ENCODE measurements at regions not wholly inside any gene's neighbourhood (a gene's known extent, or its start where the extent isn't known, plus 50 kb on each side); places are given as distances from the start of the nearest gene placed in this dataset.

GRCh38 chr12:27879708-27880107 lies 92.8 kb downstream of the PTHLH start:
- DNase-seq (no peak), ATAC-seq (no peak)
- Mint-ChIP-seq H3K4me1 (ENCODE audit: low read depth) (no peaks in the 10 kb centered on the region), H3K27ac (no peak overlapping the region), H3K4me3 (no peak overlapping the region), H3K9me3 (ENCODE audit: insufficient read depth) (peaks cover 3% of the 10 kb centered on the region), H3K27me3 (ENCODE audit: low read depth) (peaks cover 6% of the 10 kb centered on the region), H3K36me3 (ENCODE audit: low read depth) (peaks cover 1% of the 10 kb centered on the region)
- ChIA-PET POLR2A (no interaction called here), CTCF (no interaction called here)

- Mint-ChIP-seq H3K4me1 (ENCODE audit: low read depth) (no peaks in the 10 kb centered on the region), H3K36me3 (ENCODE audit: low read depth) (peaks cover 2% of the 10 kb centered on the region), H3K9me3 (ENCODE audit: insufficient read depth) (peaks cover 5% of the 10 kb centered on the region), H3K27me3 (ENCODE audit: low read depth) (peaks cover 6% of the 10 kb centered on the region), H3K4me3 (no peak overlapping the region), H3K27ac (no peak overlapping the region)
- DNase-seq (no peak), ATAC-seq (no peak)
- ChIA-PET CTCF (no interaction called here), POLR2A (no interaction called here)
These were observed 95.6 kb upstream of the MANSC4 start for GRCh38 chr12:27875677-27876076.

GRCh38 chr12:27873010-27873409 lies 93.0 kb upstream of the MANSC4 start:
- Mint-ChIP-seq H3K27me3 (ENCODE audit: low read depth) (no peaks in the 10 kb centered on the region), H3K4me3 (no peak overlapping the region), H3K27ac (no peak overlapping the region), H3K9me3 (ENCODE audit: insufficient read depth) (peaks cover 5% of the 10 kb centered on the region), H3K4me1 (ENCODE audit: low read depth) (no peaks in the 10 kb centered on the region), H3K36me3 (ENCODE audit: low read depth) (peaks cover 2% of the 10 kb centered on the region)
- no peak for DNase-seq
- ChIA-PET CTCF (no interaction called here), POLR2A (no interaction called here)
- ATAC-seq, result no peak

- Mint-ChIP-seq H3K27me3 (ENCODE audit: low read depth) (no peaks in the 10 kb centered on the region), H3K9me3 (ENCODE audit: insufficient read depth) (peaks cover 5% of the 10 kb centered on the region), H3K4me1 (ENCODE audit: low read depth) (no peaks in the 10 kb centered on the region), H3K36me3 (ENCODE audit: low read depth) (peaks cover 2% of the 10 kb centered on the region), H3K4me3 (no peak overlapping the region), H3K27ac (no peak overlapping the region)
- POLR2A ChIA-PET, result no interaction called here
- ATAC-seq (no peak), DNase-seq (no peak)
- CTCF ChIA-PET, result interaction anchor here (0.9 kb wide), 1 partner anchor 10 kb away, joined by 3 read pairs; no protein-coding TSS in a partner anchor
These were observed 91.9 kb upstream of the MANSC4 start for GRCh38 chr12:27871946-27872345.

- DNase-seq (no peak), ATAC-seq (no peak)
- no peaks in the 10 kb centered on the region for H3K27me3 Mint-ChIP-seq (ENCODE audit: low read depth)
- ChIA-PET POLR2A (no interaction called here), CTCF (no interaction called here)
- no peak overlapping the region for H3K4me3 Mint-ChIP-seq
- peaks cover 5% of the 10 kb centered on the region for H3K9me3 Mint-ChIP-seq (ENCODE audit: insufficient read depth)
- H3K36me3 Mint-ChIP-seq (ENCODE audit: low read depth), result peaks cover 2% of the 10 kb centered on the region
- H3K4me1 Mint-ChIP-seq (ENCODE audit: low read depth), result no peaks in the 10 kb centered on the region
- H3K27ac Mint-ChIP-seq, result no peak overlapping the region
These were observed 90.9 kb upstream of the MANSC4 start for GRCh38 chr12:27870939-27871338.

GRCh38 chr12:27869567-27869966 lies 89.5 kb upstream of the MANSC4 start:
- H3K4me1 Mint-ChIP-seq (ENCODE audit: low read depth), result no peaks in the 10 kb centered on the region
- H3K27ac Mint-ChIP-seq, result no peak overlapping the region
- no peak for ATAC-seq
- H3K27me3 Mint-ChIP-seq (ENCODE audit: low read depth), result no peaks in the 10 kb centered on the region
- POLR2A ChIA-PET, result no interaction called here
- DNase-seq, result no peak
- H3K4me3 Mint-ChIP-seq, result no peak overlapping the region
- CTCF ChIA-PET, result no interaction called here
- H3K9me3 Mint-ChIP-seq (ENCODE audit: insufficient read depth), result peaks cover under 1% of the 10 kb centered on the region
- H3K36me3 Mint-ChIP-seq (ENCODE audit: low read depth), result no peaks in the 10 kb centered on the region

- ChIA-PET POLR2A (no interaction called here), CTCF (interaction anchor here (0.7 kb wide), 1 partner anchor 370 kb away, joined by 3 read pairs; no protein-coding TSS in a partner anchor)
- DNase-seq (no peak), ATAC-seq (no peak)
- no peaks in the 10 kb centered on the region for H3K4me1 Mint-ChIP-seq (ENCODE audit: low read depth)
- no peaks in the 10 kb centered on the region for H3K9me3 Mint-ChIP-seq (ENCODE audit: insufficient read depth)
- no peaks in the 10 kb centered on the region for H3K27me3 Mint-ChIP-seq (ENCODE audit: low read depth)
- H3K27ac Mint-ChIP-seq, result no peak overlapping the region
- H3K4me3 Mint-ChIP-seq, result no peak overlapping the region
- H3K36me3 Mint-ChIP-seq (ENCODE audit: low read depth), result no peaks in the 10 kb centered on the region
These were observed 88.1 kb upstream of the MANSC4 start for GRCh38 chr12:27868139-27868538.

GRCh38 chr12:27866373-27867101 lies 86.5 kb upstream of the MANSC4 start:
- POLR2A ChIA-PET, result no interaction called here
- Mint-ChIP-seq H3K9me3 (ENCODE audit: insufficient read depth) (no peaks in the 10 kb centered on the region), H3K4me1 (ENCODE audit: low read depth) (no peaks in the 10 kb centered on the region), H3K36me3 (ENCODE audit: low read depth) (no peaks in the 10 kb centered on the region), H3K27me3 (ENCODE audit: low read depth) (no peaks in the 10 kb centered on the region), H3K27ac (no peak overlapping the region), H3K4me3 (no peak overlapping the region)
- DNase-seq (no peak), ATAC-seq (no peak)
- CTCF ChIA-PET, result no interaction called here

- H3K27ac Mint-ChIP-seq, result no peak overlapping the region
- no peaks in the 10 kb centered on the region for H3K36me3 Mint-ChIP-seq (ENCODE audit: low read depth)
- CTCF ChIA-PET, result no interaction called here
- no peaks in the 10 kb centered on the region for H3K4me1 Mint-ChIP-seq (ENCODE audit: low read depth)
- POLR2A ChIA-PET, result no interaction called here
- no peak for ATAC-seq
- H3K9me3 Mint-ChIP-seq (ENCODE audit: insufficient read depth), result no peaks in the 10 kb centered on the region
- DNase-seq, result no peak
- no peaks in the 10 kb centered on the region for H3K27me3 Mint-ChIP-seq (ENCODE audit: low read depth)
- no peak overlapping the region for H3K4me3 Mint-ChIP-seq
These were observed 85.4 kb upstream of the MANSC4 start for GRCh38 chr12:27865421-27865820.

- POLR2A ChIA-PET, result no interaction called here
- DNase-seq, result no peak
- Mint-ChIP-seq H3K27ac (no peak overlapping the region), H3K9me3 (ENCODE audit: insufficient read depth) (no peaks in the 10 kb centered on the region), H3K27me3 (ENCODE audit: low read depth) (no peaks in the 10 kb centered on the region), H3K36me3 (ENCODE audit: low read depth) (no peaks in the 10 kb centered on the region), H3K4me1 (ENCODE audit: low read depth) (no peaks in the 10 kb centered on the region), H3K4me3 (no peak overlapping the region)
- CTCF ChIA-PET, result interaction anchor here (1.5 kb wide), 1 partner anchor 43 kb away, joined by 4 read pairs; no protein-coding TSS in a partner anchor
- ATAC-seq, result no peak
These were observed 84.5 kb upstream of the MANSC4 start for GRCh38 chr12:27864521-27864920.

GRCh38 chr12:27863839-27864238 lies 83.8 kb upstream of the MANSC4 start:
- POLR2A ChIA-PET, result no interaction called here

GRCh38 chr12:27861428-27862167 lies 81.6 kb upstream of the MANSC4 start:
- no peaks in the 10 kb centered on the region for H3K27me3 Mint-ChIP-seq (ENCODE audit: low read depth)
- POLR2A ChIA-PET, result no interaction called here
- H3K36me3 Mint-ChIP-seq (ENCODE audit: low read depth), result no peaks in the 10 kb centered on the region
- H3K27ac Mint-ChIP-seq, result no peak overlapping the region
- ATAC-seq (no peak), DNase-seq (no peak)
- CTCF ChIA-PET, result interaction anchor here (1.1 kb wide), 1 partner anchor 11 kb away, joined by 3 read pairs; no protein-coding TSS in a partner anchor
- H3K4me1 Mint-ChIP-seq (ENCODE audit: low read depth), result no peaks in the 10 kb centered on the region
- H3K9me3 Mint-ChIP-seq (ENCODE audit: insufficient read depth), result no peaks in the 10 kb centered on the region
- no peak overlapping the region for H3K4me3 Mint-ChIP-seq

More at GRCh38 chr12:27863839-27864238, 83.8 kb upstream of the MANSC4 start:
- CTCF ChIA-PET, result interaction anchor here (1.5 kb wide), 1 partner anchor 42 kb away, joined by 4 read pairs; no protein-coding TSS in a partner anchor
- ATAC-seq (no peak), DNase-seq (no peak)
- Mint-ChIP-seq H3K4me1 (ENCODE audit: low read depth) (no peaks in the 10 kb centered on the region), H3K4me3 (no peak overlapping the region), H3K9me3 (ENCODE audit: insufficient read depth) (no peaks in the 10 kb centered on the region), H3K36me3 (ENCODE audit: low read depth) (no peaks in the 10 kb centered on the region), H3K27me3 (ENCODE audit: low read depth) (no peaks in the 10 kb centered on the region), H3K27ac (no peak overlapping the region)

Data from activated CD8-positive, alpha-beta T cell treated with anti-CD3 and anti-CD28 coated beads, Interleukin-2, amount 10 ng/mL, durations not matched to agents 7 days and 5 days (primary cell).